ENCODE measurements at regions not wholly inside any gene's neighbourhood (a gene's known extent, or its start where the extent isn't known, plus 50 kb on each side); places are given as distances from the start of the nearest gene placed in this dataset.

DNA sequence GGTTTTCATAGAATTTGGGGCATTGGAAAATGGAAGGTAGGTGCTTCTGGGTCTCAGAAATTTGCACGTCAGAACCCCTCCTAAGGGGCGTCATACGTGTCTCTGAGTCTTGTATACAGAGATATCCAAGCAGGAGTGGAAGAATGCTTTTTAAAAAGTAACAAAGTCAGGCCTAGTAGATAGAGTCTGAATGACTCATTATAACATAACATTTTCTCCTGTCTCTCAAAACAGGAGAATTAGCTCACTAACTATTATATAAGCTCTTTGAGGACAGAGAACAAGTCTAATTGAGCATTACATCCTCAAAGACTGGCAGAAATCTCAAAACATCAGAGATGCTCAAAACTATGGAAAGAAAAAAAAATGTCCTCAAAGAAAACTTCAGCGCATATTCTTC lies 86.1 kb upstream of the CCL2 start:
- TF ChIP-seq, protein P1, sequence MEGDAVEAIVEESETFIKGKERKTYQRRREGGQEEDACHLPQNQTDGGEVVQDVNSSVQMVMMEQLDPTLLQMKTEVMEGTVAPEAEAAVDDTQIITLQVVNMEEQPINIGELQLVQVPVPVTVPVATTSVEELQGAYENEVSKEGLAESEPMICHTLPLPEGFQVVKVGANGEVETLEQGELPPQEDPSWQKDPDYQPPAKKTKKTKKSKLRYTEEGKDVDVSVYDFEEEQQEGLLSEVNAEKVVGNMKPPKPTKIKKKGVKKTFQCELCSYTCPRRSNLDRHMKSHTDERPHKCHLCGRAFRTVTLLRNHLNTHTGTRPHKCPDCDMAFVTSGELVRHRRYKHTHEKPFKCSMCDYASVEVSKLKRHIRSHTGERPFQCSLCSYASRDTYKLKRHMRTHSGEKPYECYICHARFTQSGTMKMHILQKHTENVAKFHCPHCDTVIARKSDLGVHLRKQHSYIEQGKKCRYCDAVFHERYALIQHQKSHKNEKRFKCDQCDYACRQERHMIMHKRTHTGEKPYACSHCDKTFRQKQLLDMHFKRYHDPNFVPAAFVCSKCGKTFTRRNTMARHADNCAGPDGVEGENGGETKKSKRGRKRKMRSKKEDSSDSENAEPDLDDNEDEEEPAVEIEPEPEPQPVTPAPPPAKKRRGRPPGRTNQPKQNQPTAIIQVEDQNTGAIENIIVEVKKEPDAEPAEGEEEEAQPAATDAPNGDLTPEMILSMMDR (IDR thresholded peaks at IDR 0.05; ENCODE audit: insufficient read depth, low read depth, low read length, missing control alignments), result no peak
- no peak for DNase-seq (ENCODE audit: low read depth)
- no peak overlapping the region for H3K4me3 ChIP-seq (ENCODE audit: low read depth, low read length)

DNA sequence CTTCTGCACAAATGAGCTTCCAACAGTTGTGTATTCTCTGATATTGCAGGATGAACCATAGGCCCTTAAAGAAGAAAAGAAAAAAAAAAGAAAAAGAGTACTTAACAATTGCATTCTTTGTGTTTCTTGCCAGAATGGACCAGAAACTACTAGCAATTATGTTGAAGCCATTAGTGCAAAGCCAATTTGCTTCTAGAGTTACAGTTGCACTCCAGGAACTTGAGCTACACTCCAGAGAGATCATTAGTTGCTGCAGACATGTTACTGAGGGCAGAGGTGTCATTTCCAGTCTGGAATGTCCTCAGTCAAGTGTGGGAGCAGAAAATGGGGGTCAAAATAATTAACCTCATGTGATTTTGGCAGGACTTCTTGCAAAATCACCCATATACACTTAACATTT lies 85.6 kb upstream of the CCL2 start:
- H3K4me3 ChIP-seq (ENCODE audit: low read depth, low read length), result no peak overlapping the region
- no peak for DNase-seq (ENCODE audit: low read depth)
- TF ChIP-seq, protein P1 (IDR thresholded peaks at IDR 0.05; ENCODE audit: insufficient read depth, low read depth, low read length, missing control alignments), result no peak

- DNase-seq (ENCODE audit: low read depth), result peak; percentile 65
- TF ChIP-seq, protein P1 (IDR thresholded peaks at IDR 0.05; ENCODE audit: insufficient read depth, low read depth, low read length, missing control alignments), result peak; percentile 87
- H3K4me3 ChIP-seq (ENCODE audit: low read depth, low read length), result no peak overlapping the region
Observed at GRCh38 chr17:34171245-34171818, 83.8 kb upstream of the CCL2 start.

- DNase-seq (ENCODE audit: low read depth), result no peak
- TF ChIP-seq, protein P1 (IDR thresholded peaks at IDR 0.05; ENCODE audit: insufficient read depth, low read depth, low read length, missing control alignments), result no peak
Observed at GRCh38 chr17:34172390-34172918, 82.6 kb upstream of the CCL2 start.

DNA sequence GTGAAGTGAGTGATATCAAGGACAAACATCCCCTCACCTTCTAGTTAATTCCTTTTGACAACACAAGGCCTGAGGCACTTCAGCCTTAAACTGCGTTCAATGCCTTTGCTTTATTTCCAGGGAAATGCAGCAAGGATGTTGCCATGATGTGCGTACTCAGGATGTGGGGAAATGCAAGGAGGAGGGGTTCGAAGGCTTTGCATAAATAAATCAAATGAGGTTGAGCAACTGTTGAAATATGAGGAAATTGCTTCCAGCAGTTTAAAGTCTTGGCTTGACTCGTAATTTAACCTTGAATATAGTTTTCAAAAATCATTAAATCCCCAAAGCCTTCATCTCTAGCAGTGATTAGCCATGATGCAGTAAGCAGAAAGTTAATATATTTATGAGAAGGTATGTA lies 81.8 kb upstream of the CCL2 start:
- TF ChIP-seq, protein P1 (IDR thresholded peaks at IDR 0.05; ENCODE audit: insufficient read depth, low read depth, low read length, missing control alignments), result no peak
- no peak overlapping the region for H3K4me3 ChIP-seq (ENCODE audit: low read depth, low read length)
- DNase-seq (ENCODE audit: low read depth), result no peak

More at GRCh38 chr17:34172390-34172918, 82.6 kb upstream of the CCL2 start:
- no peak overlapping the region for H3K4me3 ChIP-seq (ENCODE audit: low read depth, low read length)

GRCh38 chr17:34174496-34174895 lies 80.6 kb upstream of the CCL2 start:
- TF ChIP-seq, protein P1 (IDR thresholded peaks at IDR 0.05; ENCODE audit: insufficient read depth, low read depth, low read length, missing control alignments), result no peak
- no peak for DNase-seq (ENCODE audit: low read depth)
- no peak overlapping the region for H3K4me3 ChIP-seq (ENCODE audit: low read depth, low read length)

- TF ChIP-seq, protein P1 (IDR thresholded peaks at IDR 0.05; ENCODE audit: insufficient read depth, low read depth, low read length, missing control alignments), result no peak
- no peak overlapping the region for H3K4me3 ChIP-seq (ENCODE audit: low read depth, low read length)
- no peak for DNase-seq (ENCODE audit: low read depth)
Observed at GRCh38 chr17:34176440-34176839, 78.6 kb upstream of the CCL2 start.

Measured in GM12865 (cell line).